Spleen (tissue), 11 donors: ENCODE measurements at regions not wholly inside any gene's neighbourhood (a gene's known extent, or its start where the extent isn't known, plus 50 kb on each side); places are given as distances from the start of the nearest gene placed in this dataset.
A peak's percentile ranks its signal among the peaks of the same experiment; 100 is the strongest.

Experiments used
- DNase-seq: peaks from one replicate; pipeline ENCODE4 v3.0.0-alpha.2; 2020
- H3K27ac ChIP-seq, 8 donors: fragments of 200-600 bp; sonication (generic) in 7 of 8; 1 replicate in 4 of 8; 2 replicates in 4 of 8; pipeline versions ENCODE4 v1.5.0 to v1.8.0; 2016 to 2021; ENCODE audit warnings: inconsistent platforms in 4 of 8, mild to moderate bottlenecking in 4 of 8, moderate library complexity in 1 of 8
- H3K27me3 ChIP-seq, 7 donors: fragments of 200-600 bp; sonication (generic) in 6 of 7; replicated peaks in 1 of 7; 1 replicate in 4 of 7; 2 replicates in 3 of 7; pipeline versions ENCODE4 v1.5.0 to v1.8.0; 2016 to 2021; ENCODE audit warnings: inconsistent platforms in 3 of 7, mild to moderate bottlenecking in 1 of 7
- H3K36me3 ChIP-seq, 6 donors: fragments of 200-600 bp; sonication (generic) in 5 of 6; 1 replicate in 4 of 6; 2 replicates in 2 of 6; pipeline versions ENCODE4 v1.5.0 to v1.8.0; 2016 to 2021; ENCODE audit warnings: inconsistent platforms in 2 of 6
- H3K4me1 ChIP-seq, 6 donors: fragments of 200-600 bp; sonication (generic) in 5 of 6; 1 replicate in 3 of 6; 2 replicates in 3 of 6; pipeline versions ENCODE4 v1.5.0 to v1.8.0; 2016 to 2021; ENCODE audit warnings: inconsistent platforms in 3 of 6
- H3K4me3 ChIP-seq, 8 donors: fragments of 200-600 bp; sonication (generic) in 7 of 8; 1 replicate in 4 of 8; 2 replicates in 4 of 8; pipeline versions ENCODE4 v1.5.0 to v1.8.0; 2016 to 2021; ENCODE audit warnings: inconsistent platforms in 4 of 8, mild to moderate bottlenecking in 4 of 8, moderate library complexity in 2 of 8
- H3K9me3 ChIP-seq, 8 donors: fragments of 200-600 bp; sonication (generic) in 7 of 8; 1 replicate in 4 of 8; 2 replicates in 4 of 8; pipeline versions ENCODE4 v1.5.0 to v1.8.0; 2016 to 2021; ENCODE audit warnings: inconsistent platforms in 4 of 8
- CTCF ChIP-seq, 11 experiments: fragments of 200-600 bp in 7 of 11; fragments of 450-650 bp in 4 of 11; sonication (generic) in 4 of 11; IDR thresholded peaks in 8 of 11; conservative IDR thresholded peaks in 3 of 11; 1 replicate in 7 of 11; 2 replicates in 4 of 11; pipeline versions ENCODE4 v1.4.0 to v1.8.0; 2016 to 2021; ENCODE audit warnings: antibody characterized with exemption in 11 of 11, inconsistent platforms in 4 of 11, mild to moderate bottlenecking in 1 of 11
- POLR2A ChIP-seq, 3 donors: fragments of 450-650 bp; IDR thresholded peaks; one replicate each; pipeline ENCODE4 v1.5.1; 2017; ENCODE audit warnings: antibody characterized with exemption in 3 of 3, mild to moderate bottlenecking in 1 of 3
- POLR2AphosphoS5 ChIP-seq, 3 donors: sonication (generic); formaldehyde crosslinking; IDR thresholded peaks; one replicate each; pipeline ENCODE4 v1.5.1; 2017; ENCODE audit warnings: antibody characterized with exemption in 3 of 3
- WGBS, 5 donors: extraction: QIAGEN DNeasy Blood & Tissue Kit in 3 of 5; methylation state at CpG; one replicate each; pipeline versions ENCODE4 v1.1.5 to v1.1.7; 2013 to 2018; 5-methylcytosine and 5-hydroxymethylcytosine counted together
- intact Hi-C: fragments of 100-400 bp; cut with DNase I; formaldehyde crosslinking; loops from one replicate; pipeline ENCODE4 v1.15.0; 2023; ENCODE audit warnings: low total_unique reads
- donor health status: healthy with polysubstance abuse.
- donor health status: DM: no; HTN: no; CAD: no; lungs with moderate emphysema.
- donor health status: DM: no; HTN: no; CAD: no.
- donor health status: Bipolar disorder and iron deficiency.
- donor health status: healthy.
- donor health status: DM: no; HTN: no; CAD: no.
- donor health status: DM: yes; HTN: yes; CAD: no.

DNA sequence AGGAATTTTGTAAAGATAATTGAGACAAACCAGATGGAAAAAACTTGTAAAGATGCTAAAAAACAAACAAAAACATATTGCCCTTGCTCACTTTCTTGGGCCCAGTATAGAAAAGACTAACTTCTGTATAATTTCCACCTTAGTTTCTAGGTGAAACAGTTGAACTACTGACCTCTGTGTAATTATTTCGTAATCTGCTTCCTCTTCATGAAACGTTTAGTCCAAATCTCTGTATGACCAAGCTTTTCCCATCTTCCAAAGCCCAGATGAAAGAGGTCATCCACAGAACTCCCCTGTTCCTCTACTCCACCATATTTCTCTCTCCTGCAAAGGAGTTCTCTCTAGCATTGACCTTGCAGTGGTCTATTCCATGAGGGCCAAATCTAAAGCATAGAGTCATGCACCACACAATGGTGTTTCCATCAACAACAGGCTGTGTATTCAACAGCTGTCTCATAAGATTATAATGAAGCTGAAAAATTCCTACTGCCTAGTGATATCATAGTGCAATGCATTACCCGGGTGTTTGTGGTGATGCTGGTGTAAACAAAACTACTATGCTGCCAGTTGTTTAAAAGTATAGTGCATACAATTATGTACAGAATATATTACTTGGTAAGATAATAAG lies 647.6 kb downstream of the TNS3 start:
- H3K9me3 ChIP-seq, result no peaks in the 10 kb centered on the region
- no peaks in the 10 kb centered on the region for H3K36me3 ChIP-seq
- no peak for DNase-seq
- no peaks in the 10 kb centered on the region for H3K4me1 ChIP-seq
- H3K4me3 ChIP-seq, result no peak overlapping the region
- TF ChIP-seq POLR2AphosphoS5 (IDR thresholded peaks at IDR 0.05) (no peak), POLR2A (IDR thresholded peaks at IDR 0.05) (no peak), CTCF (IDR thresholded peaks at IDR 0.05 in 8 of 11, conservative IDR thresholded peaks at IDR 0.05 in 3 of 11) (no peak)
- no peak overlapping the region for H3K27ac ChIP-seq
- intact Hi-C loops, result no loop called here
- no peaks in the 10 kb centered on the region for H3K27me3 ChIP-seq
- WGBS, 5 donors, result 48 to 57% (median 52%) methylated on average over 3 of the region's 3 CpGs

- intact Hi-C loops, result no loop called here
- peak overlapping the region in 1 of 8 donors; percentile 10 for H3K27ac ChIP-seq
- H3K36me3 ChIP-seq, result no peaks in the 10 kb centered on the region
- no peaks in the 10 kb centered on the region for H3K9me3 ChIP-seq
- TF ChIP-seq CTCF (IDR thresholded peaks at IDR 0.05 in 8 of 11, conservative IDR thresholded peaks at IDR 0.05 in 3 of 11), result no peak
- no peak for TF ChIP-seq POLR2A (IDR thresholded peaks at IDR 0.05)
- TF ChIP-seq POLR2AphosphoS5 (IDR thresholded peaks at IDR 0.05), result no peak
- no peaks in the 10 kb centered on the region for H3K27me3 ChIP-seq
- 57 to 69% (median 68%) methylated on average over 4 of the region's 4 CpGs for WGBS, 5 donors
- DNase-seq, result no peak
- H3K4me1 ChIP-seq, result no peaks in the 10 kb centered on the region
- H3K4me3 ChIP-seq, result no peak overlapping the region
Observed at GRCh38 chr7:46933596-46933995, 648.3 kb downstream of the TNS3 start.

- Histone ChIP-seq H3K36me3 (no peaks in the 10 kb centered on the region), H3K27ac (peak overlapping the region in 4 of 8 donors; percentile 10 to 45 (median 16)), H3K4me1 (no peaks in the 10 kb centered on the region), H3K4me3 (no peak overlapping the region), H3K9me3 (no peaks in the 10 kb centered on the region), H3K27me3 (no peaks in the 10 kb centered on the region)
- no peak for DNase-seq
- WGBS, 5 donors, result 66 to 75% (median 68%) methylated on average over 7 of the region's 7 CpGs
- TF ChIP-seq POLR2AphosphoS5 (IDR thresholded peaks at IDR 0.05) (no peak), POLR2A (IDR thresholded peaks at IDR 0.05) (no peak), CTCF (IDR thresholded peaks at IDR 0.05 in 8 of 11, conservative IDR thresholded peaks at IDR 0.05 in 3 of 11) (no peak)
- intact Hi-C loops, result no loop called here
Observed at GRCh38 chr7:46932676-46933424, 649.1 kb downstream of the TNS3 start.

- TF ChIP-seq POLR2A (IDR thresholded peaks at IDR 0.05) (no peak), CTCF (IDR thresholded peaks at IDR 0.05 in 8 of 11, conservative IDR thresholded peaks at IDR 0.05 in 3 of 11) (no peak), POLR2AphosphoS5 (IDR thresholded peaks at IDR 0.05) (no peak)
- Histone ChIP-seq H3K36me3 (no peaks in the 10 kb centered on the region), H3K27me3 (no peaks in the 10 kb centered on the region), H3K9me3 (no peaks in the 10 kb centered on the region), H3K4me3 (no peak overlapping the region), H3K4me1 (no peaks in the 10 kb centered on the region), H3K27ac (peak overlapping the region in 1 of 8 donors; percentile 10)
- no peak for DNase-seq
- WGBS, 5 donors, result 43 to 57% (median 47%) methylated on average over 1 of the region's 1 CpG
- intact Hi-C loops, result no loop called here
Observed at GRCh38 chr7:46932306-46932675, 649.6 kb downstream of the TNS3 start.
